ENCODE measurements at regions not wholly inside any gene's neighbourhood (a gene's known extent, or its start where the extent isn't known, plus 50 kb on each side); places are given as distances from the start of the nearest gene placed in this dataset.

GRCh38 chr6:95803889-95804288 lies 211.9 kb upstream of the FUT9 start:
- TF ChIP-seq CTCF (IDR thresholded peaks at IDR 0.05 in 8 of 11, conservative IDR thresholded peaks at IDR 0.05 in 3 of 11) (no peak), POLR2A (IDR thresholded peaks at IDR 0.05) (no peak)

Measured in spleen (tissue), 7 donors.